SU-DHL-6 (cell line): ENCODE measurements at regions not wholly inside any gene's neighbourhood (a gene's known extent, or its start where the extent isn't known, plus 50 kb on each side); places are given as distances from the start of the nearest gene placed in this dataset.

ENCODE experiments used
- H2AFZ ChIP-seq: fragments of 200-600 bp; sonication (generic); 2 replicates; pipeline ENCODE4 v1.6.1; 2014; ENCODE audit warnings: low read depth, mild to moderate bottlenecking, moderate library complexity, mixed read lengths, antibody characterized with exemption, low read length; ENCODE audit not compliant: severe bottlenecking
- H3F3A ChIP-seq: fragments of 200-600 bp; shearing (Covaris generic); 2 replicates; pipeline ENCODE4 v1.6.0; 2016; ENCODE audit warnings: antibody characterized with exemption, mild to moderate bottlenecking; ENCODE audit not compliant: insufficient read depth
- H3K27ac ChIP-seq: fragments of 200-600 bp; sonication (generic); 2 replicates; pipeline ENCODE4 v1.5.1; 2016; ENCODE audit warnings: low read depth, mild to moderate bottlenecking, low read length, moderate library complexity, mixed read lengths
- H3K27me3 ChIP-seq: fragments of 200-600 bp; sonication (generic), shearing (Covaris generic); 2 replicates; pipeline ENCODE4 v1.6.0; 2014; ENCODE audit warnings: mild to moderate bottlenecking, low read length
- H3K36me3 ChIP-seq: fragments of 200-600 bp; sonication (generic); 2 replicates; pipeline ENCODE4 v1.6.1; 2014; ENCODE audit warnings: mild to moderate bottlenecking, low read length, mixed read lengths
- H3K4me2 ChIP-seq: fragments of 300-600, 200-600 bp; shearing (Covaris generic), sonication (generic); 2 replicates; pipeline ENCODE4 v1.6.0; 2014; ENCODE audit warnings: low read length, low read depth, mild to moderate bottlenecking; ENCODE audit not compliant: poor library complexity, severe bottlenecking
- H3K4me3 ChIP-seq: fragments of 200-600 bp; sonication (generic); 2 replicates; pipeline ENCODE4 v1.5.1; 2014; ENCODE audit warnings: antibody characterized with exemption, low read length, mild to moderate bottlenecking, mixed read lengths; ENCODE audit not compliant: insufficient read depth, poor library complexity, severe bottlenecking
- H3K79me2 ChIP-seq: fragments of 200-600 bp; sonication (generic); 2 replicates; pipeline ENCODE4 v1.6.1; 2014; ENCODE audit warnings: mild to moderate bottlenecking, low read length, moderate library complexity; ENCODE audit not compliant: insufficient read depth
- H3K9ac ChIP-seq: fragments of 200-600 bp; sonication (generic); 2 replicates; pipeline ENCODE4 v1.7.0; 2014; ENCODE audit warnings: mild to moderate bottlenecking, low read length
- H3K9me2 ChIP-seq: fragments of 200-600 bp; sonication (generic); replicated peaks from 2 replicates; pipeline ENCODE4 v1.6.1; 2014; ENCODE audit warnings: low read length; ENCODE audit not compliant: insufficient read depth
- H3K9me3 ChIP-seq: fragments of 200-600 bp; sonication (generic); 2 replicates; pipeline ENCODE4 v1.6.1; 2014; ENCODE audit warnings: low read length, mixed read lengths; ENCODE audit not compliant: insufficient read depth
- H4K20me1 ChIP-seq: fragments of 200-600 bp; sonication (generic); 2 replicates; pipeline ENCODE4 v1.6.1; 2014; ENCODE audit warnings: low read depth, mild to moderate bottlenecking, antibody characterized with exemption, low read length, moderate library complexity, mixed read lengths
- EZH2phosphoT487 ChIP-seq: fragments of 200-600 bp; sonication (generic), shearing (Covaris generic); conservative IDR thresholded peaks from 2 replicates; pipeline ENCODE4 v1.6.1; 2018; ENCODE audit warnings: mild to moderate bottlenecking, antibody characterized with exemption, low read length, moderate library complexity, mixed read lengths
- TF ChIP-seq, protein P1 (sequence below): fragments of 200-600 bp; sonication (generic); IDR thresholded peaks from one replicate; pipeline ENCODE4 v1.5.1; 2017; ENCODE audit warnings: antibody characterized with exemption, mild to moderate bottlenecking, low read length, moderate library complexity; ENCODE audit not compliant: insufficient read depth, poor library complexity, severe bottlenecking

GRCh38 chrX:5031792-5032191 lies 1196.9 kb downstream of the NLGN4X start:
- H3K27me3 ChIP-seq = no peaks in the 10 kb centered on the region
- H3K9ac ChIP-seq = no peak overlapping the region
- H4K20me1 ChIP-seq = no peaks in the 10 kb centered on the region
- no peaks in the 10 kb centered on the region for H3K79me2 ChIP-seq
- no peak overlapping the region for H3K27ac ChIP-seq
- no peaks in the 10 kb centered on the region for H3K9me2 ChIP-seq
- H3K4me2 ChIP-seq = no peak overlapping the region
- H2AFZ ChIP-seq = no peak overlapping the region
- no peaks in the 10 kb centered on the region for H3F3A ChIP-seq
- H3K36me3 ChIP-seq = no peaks in the 10 kb centered on the region
- no peaks in the 10 kb centered on the region for H3K9me3 ChIP-seq
- TF ChIP-seq, protein P1, sequence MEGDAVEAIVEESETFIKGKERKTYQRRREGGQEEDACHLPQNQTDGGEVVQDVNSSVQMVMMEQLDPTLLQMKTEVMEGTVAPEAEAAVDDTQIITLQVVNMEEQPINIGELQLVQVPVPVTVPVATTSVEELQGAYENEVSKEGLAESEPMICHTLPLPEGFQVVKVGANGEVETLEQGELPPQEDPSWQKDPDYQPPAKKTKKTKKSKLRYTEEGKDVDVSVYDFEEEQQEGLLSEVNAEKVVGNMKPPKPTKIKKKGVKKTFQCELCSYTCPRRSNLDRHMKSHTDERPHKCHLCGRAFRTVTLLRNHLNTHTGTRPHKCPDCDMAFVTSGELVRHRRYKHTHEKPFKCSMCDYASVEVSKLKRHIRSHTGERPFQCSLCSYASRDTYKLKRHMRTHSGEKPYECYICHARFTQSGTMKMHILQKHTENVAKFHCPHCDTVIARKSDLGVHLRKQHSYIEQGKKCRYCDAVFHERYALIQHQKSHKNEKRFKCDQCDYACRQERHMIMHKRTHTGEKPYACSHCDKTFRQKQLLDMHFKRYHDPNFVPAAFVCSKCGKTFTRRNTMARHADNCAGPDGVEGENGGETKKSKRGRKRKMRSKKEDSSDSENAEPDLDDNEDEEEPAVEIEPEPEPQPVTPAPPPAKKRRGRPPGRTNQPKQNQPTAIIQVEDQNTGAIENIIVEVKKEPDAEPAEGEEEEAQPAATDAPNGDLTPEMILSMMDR = no peak
- no peak for TF ChIP-seq EZH2phosphoT487
- no peak overlapping the region for H3K4me3 ChIP-seq

DNA sequence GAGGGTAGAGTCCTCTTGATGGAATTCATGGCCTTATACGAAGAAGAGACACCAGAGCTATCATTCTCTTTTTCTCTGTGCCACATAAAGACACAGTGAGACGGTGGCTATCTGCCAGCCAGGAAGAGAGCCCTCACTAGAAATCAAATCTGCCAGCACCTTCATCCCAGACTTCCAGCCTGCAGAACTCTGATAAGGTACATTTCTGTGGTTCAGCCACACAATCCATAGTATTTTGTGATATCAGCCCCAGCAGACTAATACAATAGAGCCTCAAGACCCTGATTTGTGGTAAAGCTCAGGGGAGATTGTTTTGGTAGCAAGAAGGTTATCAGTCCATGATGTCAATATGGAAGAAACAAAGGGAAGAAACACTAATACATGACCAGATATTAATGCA lies 1213.2 kb downstream of the NLGN4X start:
- H2AFZ ChIP-seq = no peak overlapping the region
- H3K9ac ChIP-seq = no peak overlapping the region
- no peaks in the 10 kb centered on the region for H3K36me3 ChIP-seq
- no peaks in the 10 kb centered on the region for H3K9me2 ChIP-seq
- no peak for TF ChIP-seq EZH2phosphoT487
- no peaks in the 10 kb centered on the region for H4K20me1 ChIP-seq
- H3K4me3 ChIP-seq = no peak overlapping the region
- H3K27me3 ChIP-seq = no peaks in the 10 kb centered on the region
- no peaks in the 10 kb centered on the region for H3F3A ChIP-seq
- H3K9me3 ChIP-seq = no peaks in the 10 kb centered on the region
- H3K4me2 ChIP-seq = no peak overlapping the region
- no peaks in the 10 kb centered on the region for H3K79me2 ChIP-seq
- H3K27ac ChIP-seq = no peak overlapping the region

DNA sequence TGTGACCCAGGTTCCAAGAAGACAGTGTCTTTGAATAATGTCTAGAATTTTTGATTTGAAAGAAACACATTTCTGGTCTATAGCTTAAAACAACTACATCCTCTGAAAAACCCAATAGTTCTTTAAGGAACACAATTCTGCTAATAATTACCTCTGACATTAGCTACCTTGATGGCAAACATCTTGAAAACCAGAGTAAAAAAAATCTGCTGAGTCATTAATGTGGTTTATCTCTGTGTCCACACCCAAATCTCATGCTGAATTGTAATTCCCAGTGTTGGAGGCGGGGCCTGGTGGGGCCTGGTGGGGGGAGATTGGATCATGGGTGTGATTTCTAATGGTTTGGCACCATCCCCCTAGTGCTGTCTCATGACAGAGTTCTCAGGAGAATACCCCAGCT lies 1233.8 kb downstream of the NLGN4X start:
- H3K9me3 ChIP-seq = no peaks in the 10 kb centered on the region
- no peak overlapping the region for H3K4me3 ChIP-seq
- H3K36me3 ChIP-seq = no peaks in the 10 kb centered on the region
- H3K9me2 ChIP-seq = no peaks in the 10 kb centered on the region
- H3K9ac ChIP-seq = no peak overlapping the region
- no peak overlapping the region for H3K27ac ChIP-seq
- no peaks in the 10 kb centered on the region for H3K27me3 ChIP-seq
- no peaks in the 10 kb centered on the region for H4K20me1 ChIP-seq
- H3K4me2 ChIP-seq = no peak overlapping the region
- no peak overlapping the region for H2AFZ ChIP-seq
- no peaks in the 10 kb centered on the region for H3K79me2 ChIP-seq
- TF ChIP-seq, protein P1 = no peak
- no peak for TF ChIP-seq EZH2phosphoT487
- no peaks in the 10 kb centered on the region for H3F3A ChIP-seq

GRCh38 chrX:4978613-4979012 lies 1250.1 kb downstream of the NLGN4X start:
- Histone ChIP-seq H3K4me2 (no peak overlapping the region), H4K20me1 (no peaks in the 10 kb centered on the region), H3K27me3 (no peaks in the 10 kb centered on the region), H3K9ac (no peak overlapping the region), H3K79me2 (no peaks in the 10 kb centered on the region), H3K9me2 (no peaks in the 10 kb centered on the region), H3K27ac (no peak overlapping the region), H3F3A (no peaks in the 10 kb centered on the region), H2AFZ (no peak overlapping the region), H3K4me3 (no peak overlapping the region), H3K9me3 (no peaks in the 10 kb centered on the region), H3K36me3 (no peaks in the 10 kb centered on the region)
- TF ChIP-seq EZH2phosphoT487 = no peak
- TF ChIP-seq, protein P1 = no peak
